WTC11 (cell line): ENCODE measurements at regions not wholly inside any gene's neighbourhood (a gene's known extent, or its start where the extent isn't known, plus 50 kb on each side); places are given as distances from the start of the nearest gene placed in this dataset.

Source experiments
- ATAC-seq: fragments of 200-7000 bp; cut with Tn5 transposase; 2 replicates; pipeline ENCODE4 v1.10.0; 2021; ENCODE audit warnings: mild to moderate bottlenecking, moderate library complexity
- CTCF ChIA-PET: fragments of 300-600 bp; sonication (Branson Sonifier 250); formaldehyde crosslinking; loops from one replicate; lab custom pipeline; 2021; ENCODE audit warnings: antibody characterized with exemption; lab: Charles Lee
- POLR2A ChIA-PET: fragments of 350-600 bp; sonication (Branson Sonifier 250); formaldehyde crosslinking; loops from one replicate; lab custom pipeline; 2021; ENCODE audit warnings: antibody characterized with exemption; lab: Charles Lee
- DNase-seq: peaks from one replicate; pipeline ENCODE4 v3.0.0; 2021; ENCODE audit warnings: low spot score
- H3K27ac Mint-ChIP-seq: 2 replicates; pipeline ENCODE4 v1.8.0; 2021; ENCODE audit warnings: mixed read lengths
- H3K27me3 Mint-ChIP-seq: 2 replicates; pipeline ENCODE4 v1.8.0; 2021; ENCODE audit warnings: low read depth, mild to moderate bottlenecking, moderate library complexity, mixed read lengths
- H3K36me3 Mint-ChIP-seq: 2 replicates; pipeline ENCODE4 v1.8.0; 2021; ENCODE audit warnings: mixed read lengths
- H3K4me1 Mint-ChIP-seq: 2 replicates; pipeline ENCODE4 v1.8.0; 2022; ENCODE audit warnings: mixed read lengths
- H3K4me3 Mint-ChIP-seq: 2 replicates; pipeline ENCODE4 v1.8.0; 2021; ENCODE audit warnings: mild to moderate bottlenecking, moderate library complexity, mixed read lengths
- H3K9me3 Mint-ChIP-seq: 2 replicates; pipeline ENCODE4 v1.8.0; 2021; ENCODE audit warnings: mixed read lengths
- CDX4 ChIP-seq: fragments of 250-450 bp; sonication (Bioruptor Pico); IDR thresholded peaks from 2 replicates; pipeline ENCODE4 v1.9.0; 2021; ENCODE audit warnings: moderate library complexity, mild to moderate bottlenecking, inconsistent platforms, borderline replicate concordance
- E2F4 ChIP-seq: sonication (generic); formaldehyde crosslinking; IDR thresholded peaks from 2 replicates; pipeline ENCODE4 v1.8.1; 2022; ENCODE audit warnings: low read depth, mild to moderate bottlenecking, moderate library complexity, missing genetic modification reagents, borderline replicate concordance
- ELF4 ChIP-seq: sonication (generic); formaldehyde crosslinking; IDR thresholded peaks from 2 replicates; pipeline ENCODE4 v1.8.1; 2022; ENCODE audit warnings: low read depth, mild to moderate bottlenecking, moderate library complexity, missing genetic modification reagents
- ESRRA ChIP-seq: sonication (generic); formaldehyde crosslinking; IDR thresholded peaks from 2 replicates; pipeline ENCODE4 v1.8.1; 2022; ENCODE audit warnings: mild to moderate bottlenecking, missing genetic modification reagents, borderline replicate concordance
- ETV6 ChIP-seq: sonication (generic); formaldehyde crosslinking; IDR thresholded peaks from 2 replicates; pipeline ENCODE4 v1.8.1; 2022; ENCODE audit warnings: mild to moderate bottlenecking, missing genetic modification reagents
- GTF2I ChIP-seq: fragments of 250-450 bp; sonication (Bioruptor Pico); conservative IDR thresholded peaks from 2 replicates; pipeline ENCODE4 v1.4.0; 2021; ENCODE audit warnings: mild to moderate bottlenecking
- JAZF1 ChIP-seq: fragments of 250-450 bp; sonication (Bioruptor Pico); IDR thresholded peaks from 2 replicates; pipeline ENCODE4 v1.9.0; 2021; ENCODE audit warnings: moderate library complexity, mild to moderate bottlenecking, inconsistent platforms
- NR2C2 ChIP-seq: sonication (generic); formaldehyde crosslinking; IDR thresholded peaks from 2 replicates; pipeline ENCODE4 v1.8.0; 2022; ENCODE audit warnings: mild to moderate bottlenecking, missing genetic modification reagents
- PRRX2 ChIP-seq: fragments of 250-450 bp; sonication (Bioruptor Pico); IDR thresholded peaks from 2 replicates; pipeline ENCODE4 v1.8.0; 2021; ENCODE audit warnings: mild to moderate bottlenecking
- SMAD3 ChIP-seq: sonication (generic); formaldehyde crosslinking; IDR thresholded peaks from 2 replicates; pipeline ENCODE4 v1.8.0; 2022; ENCODE audit warnings: missing genetic modification reagents, mild to moderate bottlenecking, borderline replicate concordance
- SP1 ChIP-seq: sonication (generic); formaldehyde crosslinking; conservative IDR thresholded peaks from 2 replicates; pipeline ENCODE4 v1.8.1; 2022; ENCODE audit warnings: missing genetic modification reagents
- TEAD1 ChIP-seq: sonication (generic); formaldehyde crosslinking; IDR thresholded peaks from 2 replicates; pipeline ENCODE4 v1.8.0; 2022; ENCODE audit warnings: mild to moderate bottlenecking, missing genetic modification reagents
- ZNF121 ChIP-seq: sonication (generic); formaldehyde crosslinking; IDR thresholded peaks from 2 replicates; pipeline ENCODE4 v1.8.0; 2023; ENCODE audit warnings: missing genetic modification reagents
- ZNF138 ChIP-seq: sonication (generic); formaldehyde crosslinking; conservative IDR thresholded peaks from 2 replicates; pipeline ENCODE4 v1.8.1; 2022; ENCODE audit warnings: mild to moderate bottlenecking, moderate library complexity, missing genetic modification reagents
- ZNF219 ChIP-seq: sonication (generic); formaldehyde crosslinking; IDR thresholded peaks from 2 replicates; pipeline ENCODE4 v1.8.0; 2023; ENCODE audit warnings: missing genetic modification reagents, mild to moderate bottlenecking, borderline replicate concordance
- ZNF317 ChIP-seq: sonication (generic); formaldehyde crosslinking; IDR thresholded peaks from 2 replicates; pipeline ENCODE4 v1.8.1; 2023; ENCODE audit warnings: low read depth, mild to moderate bottlenecking, moderate library complexity, missing genetic modification reagents, borderline replicate concordance
- ZNF416 ChIP-seq: fragments of 250-450 bp; sonication (Bioruptor Pico); IDR thresholded peaks from 2 replicates; pipeline ENCODE4 v1.9.0; 2021; ENCODE audit warnings: mild to moderate bottlenecking, inconsistent platforms
- ZNF423 ChIP-seq: fragments of 250-450 bp; sonication (Bioruptor Pico); IDR thresholded peaks from 2 replicates; pipeline ENCODE4 v2.1.2; 2022; ENCODE audit warnings: mild to moderate bottlenecking, moderate library complexity
- TF ChIP-seq, protein P1 (sequence below): sonication (generic); formaldehyde crosslinking; IDR thresholded peaks from 2 replicates; pipeline ENCODE4 v1.8.0; 2023; ENCODE audit warnings: mild to moderate bottlenecking, missing genetic modification reagents
- TF ChIP-seq, protein P2 (sequence below): sonication (generic); formaldehyde crosslinking; IDR thresholded peaks from 2 replicates; pipeline ENCODE4 v1.8.0; 2023; ENCODE audit warnings: missing genetic modification reagents
- TF ChIP-seq, protein P3 (sequence below): sonication (generic); formaldehyde crosslinking; IDR thresholded peaks from 2 replicates; pipeline ENCODE4 v1.8.0; 2022; ENCODE audit warnings: mild to moderate bottlenecking, missing genetic modification reagents
- TF ChIP-seq, protein P4 (sequence below): sonication (generic); formaldehyde crosslinking; IDR thresholded peaks from 2 replicates; pipeline ENCODE4 v1.8.1; 2022; ENCODE audit warnings: missing genetic modification reagents, borderline replicate concordance

GRCh38 chr1:81584398-81584797 lies 216.3 kb upstream of the ADGRL2 start:
- DNase-seq: no peak
- TF ChIP-seq ESRRA (CRISPR knock-in tag) (no peak), NR2C2 (CRISPR knock-in tag) (no peak), CDX4 (CRISPR knock-in tag) (no peak), ETV6 (CRISPR knock-in tag) (no peak), ELF4 (CRISPR knock-in tag) (no peak), PRRX2 (CRISPR knock-in tag) (no peak), ZNF219 (CRISPR knock-in tag) (no peak), ZNF138 (CRISPR knock-in tag) (no peak), JAZF1 (no peak), SP1 (CRISPR knock-in tag) (no peak), ZNF317 (no peak), E2F4 (CRISPR knock-in tag) (no peak), ZNF416 (no peak)
- TF ChIP-seq, protein P1, sequence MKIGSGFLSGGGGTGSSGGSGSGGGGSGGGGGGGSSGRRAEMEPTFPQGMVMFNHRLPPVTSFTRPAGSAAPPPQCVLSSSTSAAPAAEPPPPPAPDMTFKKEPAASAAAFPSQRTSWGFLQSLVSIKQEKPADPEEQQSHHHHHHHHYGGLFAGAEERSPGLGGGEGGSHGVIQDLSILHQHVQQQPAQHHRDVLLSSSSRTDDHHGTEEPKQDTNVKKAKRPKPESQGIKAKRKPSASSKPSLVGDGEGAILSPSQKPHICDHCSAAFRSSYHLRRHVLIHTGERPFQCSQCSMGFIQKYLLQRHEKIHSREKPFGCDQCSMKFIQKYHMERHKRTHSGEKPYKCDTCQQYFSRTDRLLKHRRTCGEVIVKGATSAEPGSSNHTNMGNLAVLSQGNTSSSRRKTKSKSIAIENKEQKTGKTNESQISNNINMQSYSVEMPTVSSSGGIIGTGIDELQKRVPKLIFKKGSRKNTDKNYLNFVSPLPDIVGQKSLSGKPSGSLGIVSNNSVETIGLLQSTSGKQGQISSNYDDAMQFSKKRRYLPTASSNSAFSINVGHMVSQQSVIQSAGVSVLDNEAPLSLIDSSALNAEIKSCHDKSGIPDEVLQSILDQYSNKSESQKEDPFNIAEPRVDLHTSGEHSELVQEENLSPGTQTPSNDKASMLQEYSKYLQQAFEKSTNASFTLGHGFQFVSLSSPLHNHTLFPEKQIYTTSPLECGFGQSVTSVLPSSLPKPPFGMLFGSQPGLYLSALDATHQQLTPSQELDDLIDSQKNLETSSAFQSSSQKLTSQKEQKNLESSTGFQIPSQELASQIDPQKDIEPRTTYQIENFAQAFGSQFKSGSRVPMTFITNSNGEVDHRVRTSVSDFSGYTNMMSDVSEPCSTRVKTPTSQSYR (CRISPR knock-in tag): no peak
- TF ChIP-seq, protein P2, sequence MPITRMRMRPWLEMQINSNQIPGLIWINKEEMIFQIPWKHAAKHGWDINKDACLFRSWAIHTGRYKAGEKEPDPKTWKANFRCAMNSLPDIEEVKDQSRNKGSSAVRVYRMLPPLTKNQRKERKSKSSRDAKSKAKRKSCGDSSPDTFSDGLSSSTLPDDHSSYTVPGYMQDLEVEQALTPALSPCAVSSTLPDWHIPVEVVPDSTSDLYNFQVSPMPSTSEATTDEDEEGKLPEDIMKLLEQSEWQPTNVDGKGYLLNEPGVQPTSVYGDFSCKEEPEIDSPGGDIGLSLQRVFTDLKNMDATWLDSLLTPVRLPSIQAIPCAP: no peak
- TF ChIP-seq, protein P3, sequence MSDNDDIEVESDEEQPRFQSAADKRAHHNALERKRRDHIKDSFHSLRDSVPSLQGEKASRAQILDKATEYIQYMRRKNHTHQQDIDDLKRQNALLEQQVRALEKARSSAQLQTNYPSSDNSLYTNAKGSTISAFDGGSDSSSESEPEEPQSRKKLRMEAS (CRISPR knock-in tag): no peak
- Mint-ChIP-seq H3K9me3 (no peaks in the 10 kb centered on the region), H3K4me3 (no peak overlapping the region), H3K36me3 (no peaks in the 10 kb centered on the region), H3K27me3 (no peaks in the 10 kb centered on the region), H3K27ac (no peak overlapping the region), H3K4me1 (peaks cover 10% of the 10 kb centered on the region)
- POLR2A ChIA-PET: no interaction called here
- CTCF ChIA-PET: no interaction called here
- ATAC-seq: no peak

DNA sequence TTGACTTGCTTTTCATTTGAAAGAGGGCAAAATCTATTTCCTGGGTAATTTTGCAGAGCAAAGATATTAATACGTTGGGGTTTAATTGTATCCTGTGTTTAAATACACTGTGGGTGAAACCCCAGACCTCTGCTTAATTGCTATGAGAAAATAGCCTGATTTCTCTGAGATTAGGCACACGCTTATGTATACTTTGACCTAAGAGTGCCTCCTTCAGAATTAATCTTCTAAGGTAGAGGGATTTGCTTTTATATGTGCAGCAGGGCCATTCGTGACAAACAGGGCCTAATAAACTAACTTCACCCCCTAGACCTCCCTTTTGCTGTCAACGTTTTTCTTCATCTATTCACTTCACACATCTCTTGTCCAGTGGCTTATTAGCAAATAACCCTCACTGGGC lies 216.9 kb upstream of the ADGRL2 start:
- Mint-ChIP-seq H3K36me3 (no peaks in the 10 kb centered on the region), H3K9me3 (no peaks in the 10 kb centered on the region), H3K4me3 (no peak overlapping the region), H3K4me1 (peaks cover 14% of the 10 kb centered on the region), H3K27ac (no peak overlapping the region), H3K27me3 (no peaks in the 10 kb centered on the region)
- DNase-seq (no peak), ATAC-seq (no peak)
- ChIA-PET CTCF (no interaction called here), POLR2A (no interaction called here)
- TF ChIP-seq GTF2I (CRISPR knock-in tag) (no peak), ZNF121 (CRISPR knock-in tag) (no peak), SMAD3 (CRISPR knock-in tag) (no peak), CDX4 (CRISPR knock-in tag) (no peak), ZNF423 (no peak), TEAD1 (CRISPR knock-in tag) (no peak)
- TF ChIP-seq, protein P4, sequence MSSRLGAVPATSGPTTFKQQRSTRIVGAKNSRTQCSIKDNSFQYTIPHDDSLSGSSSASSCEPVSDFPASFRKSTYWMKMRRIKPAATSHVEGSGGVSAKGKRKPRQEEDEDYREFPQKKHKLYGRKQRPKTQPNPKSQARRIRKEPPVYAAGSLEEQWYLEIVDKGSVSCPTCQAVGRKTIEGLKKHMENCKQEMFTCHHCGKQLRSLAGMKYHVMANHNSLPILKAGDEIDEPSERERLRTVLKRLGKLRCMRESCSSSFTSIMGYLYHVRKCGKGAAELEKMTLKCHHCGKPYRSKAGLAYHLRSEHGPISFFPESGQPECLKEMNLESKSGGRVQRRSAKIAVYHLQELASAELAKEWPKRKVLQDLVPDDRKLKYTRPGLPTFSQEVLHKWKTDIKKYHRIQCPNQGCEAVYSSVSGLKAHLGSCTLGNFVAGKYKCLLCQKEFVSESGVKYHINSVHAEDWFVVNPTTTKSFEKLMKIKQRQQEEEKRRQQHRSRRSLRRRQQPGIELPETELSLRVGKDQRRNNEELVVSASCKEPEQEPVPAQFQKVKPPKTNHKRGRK (CRISPR knock-in tag): no peak
